ENCODE measurements at regions not wholly inside any gene's neighbourhood (a gene's known extent, or its start where the extent isn't known, plus 50 kb on each side); places are given as distances from the start of the nearest gene placed in this dataset.

DNA sequence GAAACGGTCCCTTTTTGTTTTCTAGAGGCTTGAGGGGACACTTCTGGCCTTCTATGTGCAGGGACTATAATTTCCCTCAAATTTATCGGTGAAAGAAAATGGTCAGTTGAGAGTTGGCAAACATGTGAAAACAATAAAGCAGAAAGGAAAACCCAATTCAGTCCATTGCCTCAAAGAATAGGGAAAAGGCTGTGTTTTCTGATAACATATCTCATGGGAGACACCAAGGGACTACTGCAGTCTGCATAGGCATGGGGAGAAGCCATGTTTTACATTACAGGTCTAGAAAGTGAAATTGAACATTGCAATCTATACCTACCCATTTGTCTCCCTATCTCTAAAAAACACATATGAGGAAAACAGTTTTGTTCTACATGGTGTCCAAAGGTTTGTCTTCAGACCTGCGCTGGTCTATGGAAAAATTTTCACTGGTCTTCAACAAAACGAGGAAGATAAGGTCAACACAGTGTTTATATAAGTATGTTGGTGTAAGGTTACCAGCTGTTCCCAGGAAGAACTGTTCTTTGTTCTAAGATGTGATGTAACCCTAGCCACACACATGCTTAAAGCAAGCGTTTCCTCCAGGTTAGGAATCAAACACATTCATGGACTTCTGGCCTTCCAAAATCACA, 179.7 kb downstream of the MREG start (continued):
- TF ChIP-seq SKIL (CRISPR knock-in tag; IDR thresholded peaks at IDR 0.05; ENCODE audit: borderline replicate concordance) (no peak; the same call in 1 of the 2 replicates), STAT5B (CRISPR knock-in tag; IDR thresholded peaks at IDR 0.05) (no peak), IRF2 (CRISPR knock-in tag; IDR thresholded peaks at IDR 0.05) (peak; percentile 95), BATF2 (CRISPR knock-in tag; IDR thresholded peaks at IDR 0.05) (no peak), ZBTB20 (CRISPR knock-in tag; IDR thresholded peaks at IDR 0.05; ENCODE audit: borderline replicate concordance, low read depth) (peak; percentile 94), CHD2 (IDR thresholded peaks at IDR 0.05; ENCODE audit: low read depth, low read length) (no peak), MIER3 (CRISPR knock-in tag; IDR thresholded peaks at IDR 0.05; ENCODE audit: borderline replicate concordance) (peak; percentile 98), NFRKB (IDR thresholded peaks at IDR 0.05) (no peak), KAT7 (CRISPR knock-in tag; IDR thresholded peaks at IDR 0.05; ENCODE audit: borderline replicate concordance) (peak; percentile 41; the same call in 1 of the 2 replicates), ZNF773 (CRISPR knock-in tag; IDR thresholded peaks at IDR 0.05; ENCODE audit: borderline replicate concordance) (no peak), E2F2 (CRISPR knock-in tag; IDR thresholded peaks at IDR 0.05; ENCODE audit: borderline replicate concordance) (no peak), SNAPC2 (CRISPR knock-in tag; IDR thresholded peaks at IDR 0.05) (no peak), ZNF280B (CRISPR knock-in tag; IDR thresholded peaks at IDR 0.05; ENCODE audit: borderline replicate concordance) (no peak), SCMH1 (CRISPR knock-in tag; IDR thresholded peaks at IDR 0.05; ENCODE audit: borderline replicate concordance) (no peak), ZNF879 (CRISPR knock-in tag; IDR thresholded peaks at IDR 0.05) (no peak), TBP (CRISPR knock-in tag; IDR thresholded peaks at IDR 0.05) (no peak), ZNF205 (CRISPR knock-in tag; IDR thresholded peaks at IDR 0.05) (peak; percentile 71; the same call in 1 of the 2 replicates), KDM5B (CRISPR knock-in tag; IDR thresholded peaks at IDR 0.05; ENCODE audit: borderline replicate concordance) (no peak), KDM5A (IDR thresholded peaks at IDR 0.05; ENCODE audit: borderline replicate concordance, low read length) (no peak), GZF1 (CRISPR knock-in tag; IDR thresholded peaks at IDR 0.05) (0 out of 2 replicates have a peak, but pooled peaks have one; percentile 73), MAF1 (CRISPR knock-in tag; IDR thresholded peaks at IDR 0.05; ENCODE audit: borderline replicate concordance) (no peak), HNRNPLL (IDR thresholded peaks at IDR 0.05; ENCODE audit: low read depth, low read length, poor library complexity, severe bottlenecking) (no peak), ZSCAN20 (CRISPR knock-in tag; IDR thresholded peaks at IDR 0.05; ENCODE audit: borderline replicate concordance) (0 out of 2 replicates have a peak, but pooled peaks have one; percentile 38), KLF15 (CRISPR knock-in tag; IDR thresholded peaks at IDR 0.05; ENCODE audit: borderline replicate concordance) (no peak)
- TF ChIP-seq, protein P1, sequence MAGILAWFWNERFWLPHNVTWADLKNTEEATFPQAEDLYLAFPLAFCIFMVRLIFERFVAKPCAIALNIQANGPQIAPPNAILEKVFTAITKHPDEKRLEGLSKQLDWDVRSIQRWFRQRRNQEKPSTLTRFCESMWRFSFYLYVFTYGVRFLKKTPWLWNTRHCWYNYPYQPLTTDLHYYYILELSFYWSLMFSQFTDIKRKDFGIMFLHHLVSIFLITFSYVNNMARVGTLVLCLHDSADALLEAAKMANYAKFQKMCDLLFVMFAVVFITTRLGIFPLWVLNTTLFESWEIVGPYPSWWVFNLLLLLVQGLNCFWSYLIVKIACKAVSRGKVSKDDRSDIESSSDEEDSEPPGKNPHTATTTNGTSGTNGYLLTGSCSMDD (CRISPR knock-in tag; IDR thresholded peaks at IDR 0.05) = no peak

All from HepG2 (cell line).